HG03457 (cell line): ENCODE measurements at regions not wholly inside any gene's neighbourhood (a gene's known extent, or its start where the extent isn't known, plus 50 kb on each side); places are given as distances from the start of the nearest gene placed in this dataset.

Source experiments
- ATAC-seq: cut with Tn5 transposase; IDR thresholded peaks from one replicate; pipeline ENCODE4 v1.9.1; 2021; ENCODE audit warnings: moderate number of reproducible peaks; ENCODE audit not compliant: unreplicated experiment

- ATAC-seq, result no peak
Observed at GRCh38 chr5:117869596-117869995, 1118.8 kb downstream of the DTWD2 start.

GRCh38 chr5:117863586-117864296 lies 1124.6 kb downstream of the DTWD2 start:
- no peak for ATAC-seq

- no peak for ATAC-seq
Observed at GRCh38 chr5:117860550-117860949, 1127.8 kb downstream of the DTWD2 start.

- ATAC-seq, result no peak
Observed at GRCh38 chr5:117859176-117859575, 1129.2 kb downstream of the DTWD2 start.

- no peak for ATAC-seq
Observed at GRCh38 chr5:117856713-117857112, 1131.6 kb downstream of the DTWD2 start.

GRCh38 chr5:117837786-117838185 lies 1150.6 kb downstream of the DTWD2 start:
- ATAC-seq, result no peak

GRCh38 chr5:117833691-117834090 lies 1154.7 kb downstream of the DTWD2 start:
- ATAC-seq, result no peak

- ATAC-seq, result no peak
Observed at GRCh38 chr5:117829646-117830045, 1158.7 kb downstream of the DTWD2 start.

- no peak for ATAC-seq
Observed at GRCh38 chr5:117813850-117814249, 1174.5 kb downstream of the DTWD2 start.

GRCh38 chr5:117812861-117813260 lies 1175.5 kb downstream of the DTWD2 start:
- no peak for ATAC-seq

GRCh38 chr5:117809251-117809650 lies 1179.1 kb downstream of the DTWD2 start:
- ATAC-seq, result no peak

GRCh38 chr5:117805058-117805457 lies 1183.3 kb downstream of the DTWD2 start:
- no peak for ATAC-seq

GRCh38 chr5:117803533-117803932 lies 1184.8 kb downstream of the DTWD2 start:
- ATAC-seq, result no peak

- ATAC-seq, result no peak
Observed at GRCh38 chr5:117801583-117801982, 1186.8 kb downstream of the DTWD2 start.

GRCh38 chr5:117800261-117800660 lies 1188.1 kb downstream of the DTWD2 start:
- no peak for ATAC-seq

GRCh38 chr5:117794847-117795246 lies 1193.5 kb downstream of the DTWD2 start:
- ATAC-seq, result no peak

GRCh38 chr5:117793963-117794362 lies 1194.4 kb downstream of the DTWD2 start:
- no peak for ATAC-seq

GRCh38 chr5:117792476-117792875 lies 1195.9 kb downstream of the DTWD2 start:
- ATAC-seq, result no peak

- no peak for ATAC-seq
Observed at GRCh38 chr5:117788596-117788995, 1199.8 kb downstream of the DTWD2 start.

GRCh38 chr5:117779171-117779570 lies 1204.5 kb upstream of the SEMA6A start:
- ATAC-seq, result no peak

- ATAC-seq, result no peak
Observed at GRCh38 chr5:117776977-117777376, 1202.4 kb upstream of the SEMA6A start.

- ATAC-seq, result no peak
Observed at GRCh38 chr5:117769877-117770276, 1195.3 kb upstream of the SEMA6A start.

GRCh38 chr5:117763271-117763670 lies 1188.6 kb upstream of the SEMA6A start:
- no peak for ATAC-seq
